GM12878 (cell line): ENCODE measurements at regions not wholly inside any gene's neighbourhood (a gene's known extent, or its start where the extent isn't known, plus 50 kb on each side); places are given as distances from the start of the nearest gene placed in this dataset.
A peak's percentile ranks its signal among the peaks of the same experiment; 100 is the strongest.

ENCODE experiments used
- ATAC-seq: fragments of 200-7000 bp; cut with Tn5 transposase; 3 replicates; pipeline ENCODE4 v1.9.1; 2020; ENCODE audit warnings: mild to moderate bottlenecking, moderate library complexity
- BruUV-seq: library from RNA; stranded (reverse); fragments of 400-500 nt; replicated peaks from 2 replicates; lab custom pipeline; 2021; lab: Mats Ljungman, UMichigan
- CTCF ChIA-PET: fragments of 300-600 bp; sonication (Branson Sonifier 250); formaldehyde crosslinking; extraction: SDS; loops from one replicate; lab custom pipeline; 2021; ENCODE audit warnings: inconsistent platforms; lab: Yijun Ruan, JAX
- POLR2A ChIA-PET: fragments of 350-600 bp; formaldehyde crosslinking; extraction: SDS; loops from one replicate; lab custom pipeline; 2021; ENCODE audit warnings: inconsistent platforms; lab: Charles Lee
- RAD21 ChIA-PET: fragments of 300-600 bp; sonication (Branson Sonifier 250); formaldehyde crosslinking; loops from one replicate; lab custom pipeline; 2023; ENCODE audit warnings: antibody characterized with exemption; ENCODE audit not compliant: unreplicated experiment; lab: Charles Lee
- SMC1A ChIA-PET: fragments of 300-600 bp; sonication (Branson Sonifier 250); formaldehyde crosslinking; loops from one replicate; lab custom pipeline; 2023; ENCODE audit not compliant: unreplicated experiment, uncharacterized antibody; lab: Charles Lee
- DNase-seq: peaks from one replicate; pipeline ENCODE4 v3.0.0-alpha.2; 2011; ENCODE audit warnings: low read depth, low spot score
- FAIRE-seq: peaks from 3 replicates; lab custom pipeline; 2011; peaks lifted over from hg19 to GRCh38; lab: Jason Lieb, UNC
- H2AFZ ChIP-seq: 2 replicates; pipeline ENCODE4 v1.6.0; 2011; ENCODE audit warnings: low read depth, low read length, control low read depth; ENCODE audit not compliant: control insufficient read depth
- H3K27ac ChIP-seq: 2 replicates; pipeline ENCODE4 v1.5.1; 2011; ENCODE audit warnings: control low read depth; ENCODE audit not compliant: control insufficient read depth, insufficient read depth
- H3K27me3 ChIP-seq, 2 experiments: replicated peaks in 1 of 2; 2 replicates each; pipeline versions ENCODE4 v1.6.0 to v1.6.1; 2011; ENCODE audit warnings: low read length in 1 of 2; ENCODE audit not compliant: control insufficient read depth in 2 of 2, insufficient read depth in 2 of 2
- H3K36me3 ChIP-seq, 2 experiments: 2 replicates each; pipeline ENCODE4 v1.5.1; 2011; ENCODE audit warnings: low read length in 1 of 2; ENCODE audit not compliant: control insufficient read depth in 2 of 2, insufficient read depth in 2 of 2
- H3K4me1 ChIP-seq: 2 replicates; pipeline ENCODE4 v1.6.1; 2011; ENCODE audit warnings: mild to moderate bottlenecking, low read length, moderate library complexity, mixed read lengths; ENCODE audit not compliant: control insufficient read depth, insufficient read depth
- H3K4me2 ChIP-seq: 2 replicates; pipeline ENCODE4 v1.6.0; 2011; ENCODE audit warnings: control low read depth; ENCODE audit not compliant: control insufficient read depth, insufficient read depth
- H3K4me3 ChIP-seq: fragments of 200-600 bp; sonication (generic); 2 replicates; pipeline ENCODE4 v1.5.1; 2016
- H3K79me2 ChIP-seq: 2 replicates; pipeline ENCODE4 v1.6.0; 2011; ENCODE audit warnings: low read length; ENCODE audit not compliant: control insufficient read depth, insufficient read depth
- H3K9ac ChIP-seq: 2 replicates; pipeline ENCODE4 v1.8.0; 2011; ENCODE audit warnings: low read length, control low read depth, mixed read lengths; ENCODE audit not compliant: control insufficient read depth, insufficient read depth
- H3K9me3 ChIP-seq: replicated peaks from 3 replicates; pipeline ENCODE4 v1.5.1; 2011; ENCODE audit warnings: mild to moderate bottlenecking, low read length; ENCODE audit not compliant: control insufficient read depth, insufficient read depth
- H4K20me1 ChIP-seq: 2 replicates; pipeline ENCODE4 v1.6.0; 2011; ENCODE audit not compliant: control insufficient read depth, insufficient read depth
- ATF2 ChIP-seq: IDR thresholded peaks from 2 replicates; pipeline ENCODE4 v1.6.1; 2012; ENCODE audit warnings: low read length, inconsistent platforms
- CBX3 ChIP-seq: fragments of 200-600 bp; sonication (generic); IDR thresholded peaks from 2 replicates; pipeline ENCODE4 v1.6.1; 2016; ENCODE audit warnings: low read depth, borderline replicate concordance
- CREB1 ChIP-seq: IDR thresholded peaks from 2 replicates; pipeline ENCODE4 v1.6.1; 2012; ENCODE audit warnings: low read depth, mild to moderate bottlenecking, inconsistent platforms
- CUX1 ChIP-seq: IDR thresholded peaks from 2 replicates; pipeline ENCODE4 v1.6.1; 2012; ENCODE audit warnings: improper control_type of control experiment, low read depth, low read length; ENCODE audit not compliant: insufficient replicate concordance
- DPF2 ChIP-seq: fragments of 450-650 bp; IDR thresholded peaks from 2 replicates; pipeline ENCODE4 v1.6.1; 2017; ENCODE audit warnings: mild to moderate bottlenecking
- GATAD2B ChIP-seq: fragments of 450-650 bp; conservative IDR thresholded peaks from 2 replicates; pipeline ENCODE4 v1.6.1; 2017; ENCODE audit warnings: low read depth, mild to moderate bottlenecking, moderate library complexity
- RAD51 ChIP-seq: fragments of 450-650 bp; IDR thresholded peaks from 2 replicates; pipeline ENCODE4 v1.6.1; 2016; ENCODE audit warnings: moderate library complexity, mild to moderate bottlenecking, inconsistent platforms
- STAT3 ChIP-seq: IDR thresholded peaks from 2 replicates; pipeline ENCODE4 v1.6.1; 2011; ENCODE audit warnings: low read depth, low read length, improper control_type of control experiment
- USF1 ChIP-seq: IDR thresholded peaks from 2 replicates; pipeline ENCODE4 v1.6.1; 2011; ENCODE audit warnings: borderline replicate concordance, low read depth, mild to moderate bottlenecking, moderate library complexity, mixed read lengths, low read length; ENCODE audit not compliant: insufficient read depth; ENCODE audit errors: extremely low read length
- WRNIP1 ChIP-seq: IDR thresholded peaks from 2 replicates; pipeline ENCODE4 v1.6.1; 2011; ENCODE audit warnings: low read depth, low read length, improper control_type of control experiment, borderline replicate concordance
- WGBS: methylation state at CpG from one replicate; pipeline ENCODE4 v1.1.6; 2016; ENCODE audit warnings: low lambda C conversion rate; ENCODE audit not compliant: insufficient replicate concordance, insufficient coverage; ENCODE audit errors: missing lambda C conversion rate; 5-methylcytosine and 5-hydroxymethylcytosine counted together
- in situ Hi-C: fragments of 300-500 bp; cut with MboI; formaldehyde crosslinking; loops from 9 replicates; pipeline ENCODE4 v1.14.3; 2018; ENCODE audit warnings: mixed read lengths
- intact Hi-C: fragments of 100-400 bp; cut with micrococcal nuclease; formaldehyde crosslinking; loops from one replicate; pipeline ENCODE4 v1.14.2; 2022; ENCODE audit not compliant: unreplicated experiment

GRCh38 chr2:226464380-226464779 is 335.2 kb downstream of the IRS1 start:
- in situ Hi-C loops (no loop called here), intact Hi-C loops (no loop called here)
- Histone ChIP-seq H3K27me3 (no peaks in the 10 kb centered on the region), H3K4me1 (no peaks in the 10 kb centered on the region), H3K79me2 (no peaks in the 10 kb centered on the region), H3K9me3 (no peaks in the 10 kb centered on the region), H2AFZ (no peak overlapping the region), H3K36me3 (no peaks in the 10 kb centered on the region), H3K9ac (no peak overlapping the region), H3K4me3 (no peak overlapping the region), H4K20me1 (no peaks in the 10 kb centered on the region), H3K4me2 (no peak overlapping the region), H3K27ac (no peak overlapping the region)
- FAIRE-seq, result peak; percentile 18
- ChIA-PET CTCF (no interaction called here), RAD21 (no interaction called here), POLR2A (no interaction called here), SMC1A (no interaction called here)
- BruUV-seq, result no TSS peak
- no peak for DNase-seq
- TF ChIP-seq STAT3, result no peak
- no peak for TF ChIP-seq DPF2
- no peak for TF ChIP-seq ATF2
- no peak for TF ChIP-seq WRNIP1
- TF ChIP-seq CBX3, result no peak
- TF ChIP-seq RAD51, result no peak
- TF ChIP-seq CREB1, result no peak
- TF ChIP-seq GATAD2B, result no peak
- no peak for TF ChIP-seq USF1
- TF ChIP-seq CUX1, result no peak
- ATAC-seq, result no peak
- WGBS, result 14% methylated on average over 4 of the region's 4 CpGs
